Thyroid gland (tissue), 4 donors: ENCODE measurements at regions not wholly inside any gene's neighbourhood (a gene's known extent, or its start where the extent isn't known, plus 50 kb on each side); places are given as distances from the start of the nearest gene placed in this dataset.

Experiments used
- POLR2A ChIP-seq, 2 donors: fragments of 450-650 bp; IDR thresholded peaks; one replicate each; pipeline ENCODE4 v1.6.1; 2017; ENCODE audit warnings: antibody characterized with exemption in 2 of 2, mild to moderate bottlenecking in 2 of 2, moderate library complexity in 1 of 2
- TF ChIP-seq, protein P1 (sequence below), 6 experiments: fragments of 200-600 bp in 3 of 6; fragments of 450-650 bp in 3 of 6; sonication (generic) in 3 of 6; IDR thresholded peaks; one replicate each; pipeline ENCODE4 v1.5.1; 2016 to 2019; ENCODE audit warnings: antibody characterized with exemption in 6 of 6, mild to moderate bottlenecking in 2 of 6, inconsistent platforms in 1 of 6, moderate library complexity in 1 of 6

- TF ChIP-seq, protein P1, sequence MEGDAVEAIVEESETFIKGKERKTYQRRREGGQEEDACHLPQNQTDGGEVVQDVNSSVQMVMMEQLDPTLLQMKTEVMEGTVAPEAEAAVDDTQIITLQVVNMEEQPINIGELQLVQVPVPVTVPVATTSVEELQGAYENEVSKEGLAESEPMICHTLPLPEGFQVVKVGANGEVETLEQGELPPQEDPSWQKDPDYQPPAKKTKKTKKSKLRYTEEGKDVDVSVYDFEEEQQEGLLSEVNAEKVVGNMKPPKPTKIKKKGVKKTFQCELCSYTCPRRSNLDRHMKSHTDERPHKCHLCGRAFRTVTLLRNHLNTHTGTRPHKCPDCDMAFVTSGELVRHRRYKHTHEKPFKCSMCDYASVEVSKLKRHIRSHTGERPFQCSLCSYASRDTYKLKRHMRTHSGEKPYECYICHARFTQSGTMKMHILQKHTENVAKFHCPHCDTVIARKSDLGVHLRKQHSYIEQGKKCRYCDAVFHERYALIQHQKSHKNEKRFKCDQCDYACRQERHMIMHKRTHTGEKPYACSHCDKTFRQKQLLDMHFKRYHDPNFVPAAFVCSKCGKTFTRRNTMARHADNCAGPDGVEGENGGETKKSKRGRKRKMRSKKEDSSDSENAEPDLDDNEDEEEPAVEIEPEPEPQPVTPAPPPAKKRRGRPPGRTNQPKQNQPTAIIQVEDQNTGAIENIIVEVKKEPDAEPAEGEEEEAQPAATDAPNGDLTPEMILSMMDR (IDR thresholded peaks at IDR 0.05), result no peak
- no peak for TF ChIP-seq POLR2A (IDR thresholded peaks at IDR 0.05)
Observed at GRCh38 chr15:38144921-38145320, 107.7 kb upstream of the SPRED1 start.
